ENCODE measurements at regions not wholly inside any gene's neighbourhood (a gene's known extent, or its start where the extent isn't known, plus 50 kb on each side); places are given as distances from the start of the nearest gene placed in this dataset.
"Not testable (repeated sequence)": the region's sequence is repeated elsewhere in the genome, so short reads cannot be mapped to it uniquely, and the experiment has no call there.

DNA sequence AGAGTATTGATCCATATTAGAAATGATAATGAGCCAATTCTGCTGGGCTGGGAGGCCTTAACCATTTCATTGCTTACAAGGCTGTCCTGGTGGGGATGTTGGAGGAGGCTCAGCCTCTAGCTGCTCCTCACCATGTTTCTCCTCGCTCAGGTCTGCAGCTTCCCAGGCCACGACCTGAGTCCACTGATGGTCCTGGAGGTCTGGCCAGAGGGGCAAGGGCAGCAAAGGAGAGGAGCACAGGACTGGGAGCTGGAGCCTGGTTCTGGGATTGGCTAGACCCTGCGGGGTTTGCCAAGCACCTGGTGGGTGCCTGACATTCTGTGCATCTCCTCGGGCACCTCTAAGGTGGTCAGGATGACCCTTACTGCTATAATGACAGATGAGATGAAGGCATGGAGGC is 92.6 kb downstream of the KIF26A start:
- peaks cover 7 to 38% (median 30%) of the 10 kb centered on the region in 7 donors for H3K9me3 Mint-ChIP-seq
- no peak overlapping the region for H3K4me3 Mint-ChIP-seq
- H3K27ac Mint-ChIP-seq: no peak overlapping the region
- H3K36me3 Mint-ChIP-seq: peaks cover 5 to 9% of the 10 kb centered on the region in 2 donors
- DNase-seq (no peak), ATAC-seq (ENCODE audit: low read depth in 2 of 2) (no peak)
- H3K4me1 Mint-ChIP-seq: peaks cover 0 to 5% (median under 1%) of the 10 kb centered on the region in 3 donors
- H3K27me3 Mint-ChIP-seq: peaks cover 6 to 14% (median 6%) of the 10 kb centered on the region in 3 donors

DNA sequence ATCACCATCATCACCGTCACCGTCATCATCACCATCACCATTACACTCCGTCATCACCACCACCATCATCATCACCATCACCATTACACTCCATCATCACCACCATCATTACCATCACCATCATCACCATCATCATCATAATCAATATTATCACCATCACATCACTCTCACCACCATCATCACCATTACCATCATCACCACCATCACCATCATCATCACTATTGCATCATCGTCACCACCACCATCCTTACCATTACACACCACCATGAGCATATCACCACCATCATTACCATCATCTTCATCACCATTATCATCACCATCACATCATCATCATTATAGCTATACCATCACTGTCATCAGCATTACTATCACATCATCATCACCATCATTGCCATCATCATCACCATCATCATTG is 93.7 kb downstream of the KIF26A start:
- H3K27ac Mint-ChIP-seq: no peak overlapping the region
- DNase-seq: no peak
- H3K27me3 Mint-ChIP-seq: peaks cover 0 to 20% (median 13%) of the 10 kb centered on the region in 3 donors
- H3K36me3 Mint-ChIP-seq: peaks cover 6 to 17% of the 10 kb centered on the region in 2 donors
- ATAC-seq (ENCODE audit: low read depth in 2 of 2): no peak
- no peak overlapping the region for H3K4me3 Mint-ChIP-seq
- H3K4me1 Mint-ChIP-seq: no peaks in the 10 kb centered on the region
- H3K9me3 Mint-ChIP-seq: peaks cover 10 to 49% (median 34%) of the 10 kb centered on the region in 7 donors

DNA sequence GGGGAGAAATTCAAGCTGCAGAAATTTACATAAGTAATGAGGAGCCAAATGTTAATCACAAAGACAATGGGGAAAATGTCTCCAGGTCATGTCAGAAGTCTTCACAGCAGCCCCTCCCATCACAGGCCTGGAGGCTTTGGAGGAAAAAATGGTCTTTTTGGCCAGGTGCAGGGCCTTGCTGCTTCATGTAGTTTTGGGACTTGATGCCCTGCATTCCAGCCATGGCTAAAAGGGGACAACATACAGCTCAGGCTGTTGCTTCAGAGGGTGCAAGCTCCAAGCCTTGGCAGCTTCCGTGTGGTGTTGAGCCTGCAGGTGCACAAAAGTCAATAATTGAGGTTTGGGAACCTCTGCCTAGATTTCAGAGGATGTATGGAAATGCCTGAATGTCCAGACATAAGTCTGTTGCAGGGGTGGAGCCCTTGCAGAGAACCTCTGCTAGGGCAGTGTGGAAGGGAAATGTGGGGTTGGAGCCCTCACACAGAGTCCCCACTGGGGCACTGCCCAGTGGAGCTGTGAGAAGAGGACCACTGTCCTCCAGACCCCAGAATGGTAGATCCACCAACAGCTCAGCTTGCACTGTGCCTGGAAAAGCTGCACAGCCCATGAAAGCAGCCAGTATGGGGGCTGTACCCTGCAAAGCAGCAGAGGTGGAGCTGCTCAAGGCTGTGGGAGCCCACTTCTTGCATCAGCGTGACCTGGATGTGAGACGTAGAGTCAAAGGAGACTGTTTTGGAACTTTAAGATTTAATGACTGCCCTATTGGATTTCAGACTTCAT is 95.8 kb downstream of the KIF26A start:
- not testable (repeated sequence) for H3K4me1 Mint-ChIP-seq; H3K4me3 Mint-ChIP-seq; H3K27ac Mint-ChIP-seq; DNase-seq; ATAC-seq (ENCODE audit: low read depth in 2 of 2)
- H3K9me3 Mint-ChIP-seq: peaks cover 9 to 49% (median 40%) of the 10 kb centered on the region in 7 donors
- peaks cover 9 to 32% (median 19%) of the 10 kb centered on the region in 3 donors for H3K27me3 Mint-ChIP-seq
- peaks cover 13 to 34% of the 10 kb centered on the region in 2 donors for H3K36me3 Mint-ChIP-seq

DNA sequence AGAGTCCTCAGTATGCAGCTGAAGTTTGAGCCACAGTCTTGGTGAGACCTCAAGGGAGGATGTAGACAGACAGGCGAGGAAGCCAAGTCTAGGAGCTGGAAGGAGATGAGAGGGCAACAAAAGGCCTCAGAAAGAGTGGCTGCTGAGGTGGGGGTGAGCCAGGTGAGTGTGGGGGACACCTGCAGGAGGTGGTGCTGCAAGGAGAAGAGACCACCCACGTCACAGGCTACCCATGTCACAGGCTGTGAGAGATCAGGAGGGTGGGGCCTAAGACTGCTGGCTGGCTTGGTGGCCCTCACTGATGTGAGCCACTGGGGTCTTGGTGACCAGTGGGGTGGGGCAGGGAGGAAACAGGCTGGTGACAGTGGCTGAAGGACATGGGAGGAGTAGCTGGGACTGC is 97.3 kb downstream of the KIF26A start:
- no peak overlapping the region for H3K4me3 Mint-ChIP-seq
- H3K9me3 Mint-ChIP-seq: peaks cover 9 to 49% (median 40%) of the 10 kb centered on the region in 7 donors
- H3K4me1 Mint-ChIP-seq: peaks cover 0 to 3% (median 0%) of the 10 kb centered on the region in 3 donors
- DNase-seq (no peak), ATAC-seq (ENCODE audit: low read depth in 2 of 2) (no peak)
- peaks cover 13 to 34% of the 10 kb centered on the region in 2 donors for H3K36me3 Mint-ChIP-seq
- H3K27me3 Mint-ChIP-seq: peaks cover 12 to 39% (median 28%) of the 10 kb centered on the region in 3 donors
- no peak overlapping the region for H3K27ac Mint-ChIP-seq

DNA sequence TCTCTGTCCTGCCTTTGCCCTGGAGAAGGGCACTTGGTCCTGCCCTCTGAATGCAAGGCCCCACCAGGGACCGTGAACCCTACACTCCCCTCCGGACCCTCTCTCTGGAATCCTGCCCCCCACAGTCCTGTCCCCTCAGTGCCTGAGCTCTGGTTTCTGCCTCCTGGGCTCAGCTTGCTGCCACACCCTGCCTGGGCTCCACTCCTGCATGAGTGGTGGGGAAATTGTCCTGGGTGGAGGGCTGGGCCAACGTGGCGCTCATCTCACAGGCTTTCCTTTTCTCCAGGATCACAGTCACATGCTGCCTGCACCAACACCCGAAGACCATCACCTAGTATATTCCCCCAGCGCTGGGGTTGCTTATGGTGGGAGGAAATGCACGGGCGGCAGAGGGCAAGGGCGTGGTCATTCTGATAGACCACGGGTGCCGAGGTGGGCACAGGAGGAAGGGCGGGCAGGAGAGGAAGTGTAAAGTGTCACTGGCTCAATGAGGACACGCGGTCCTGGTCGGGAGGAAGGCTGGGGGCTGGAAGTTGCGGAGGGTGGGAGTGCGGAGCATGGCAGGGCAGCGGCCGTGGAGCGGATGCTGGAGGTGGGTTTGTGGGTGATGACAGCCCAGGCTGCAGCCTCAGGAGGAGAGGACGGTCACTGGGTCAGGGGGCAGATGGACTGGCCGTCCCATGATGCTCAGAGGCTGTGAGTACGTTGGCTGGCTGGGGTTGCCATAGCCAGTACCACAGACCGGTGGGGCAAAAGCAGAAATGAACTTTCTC is 99.5 kb downstream of the KIF26A start:
- Mint-ChIP-seq H3K36me3 (peaks cover 13 to 34% of the 10 kb centered on the region in 2 donors), H3K4me1 (peaks cover 0 to 3% (median 0%) of the 10 kb centered on the region in 3 donors), H3K4me3 (no peak overlapping the region), H3K9me3 (peaks cover 9 to 55% (median 40%) of the 10 kb centered on the region in 7 donors), H3K27me3 (peaks cover 15 to 39% (median 30%) of the 10 kb centered on the region in 3 donors), H3K27ac (peak overlapping the region in 1 of 6 donors; percentile 32)
- DNase-seq: no peak
- no peak for ATAC-seq (ENCODE audit: low read depth in 2 of 2)

DNA sequence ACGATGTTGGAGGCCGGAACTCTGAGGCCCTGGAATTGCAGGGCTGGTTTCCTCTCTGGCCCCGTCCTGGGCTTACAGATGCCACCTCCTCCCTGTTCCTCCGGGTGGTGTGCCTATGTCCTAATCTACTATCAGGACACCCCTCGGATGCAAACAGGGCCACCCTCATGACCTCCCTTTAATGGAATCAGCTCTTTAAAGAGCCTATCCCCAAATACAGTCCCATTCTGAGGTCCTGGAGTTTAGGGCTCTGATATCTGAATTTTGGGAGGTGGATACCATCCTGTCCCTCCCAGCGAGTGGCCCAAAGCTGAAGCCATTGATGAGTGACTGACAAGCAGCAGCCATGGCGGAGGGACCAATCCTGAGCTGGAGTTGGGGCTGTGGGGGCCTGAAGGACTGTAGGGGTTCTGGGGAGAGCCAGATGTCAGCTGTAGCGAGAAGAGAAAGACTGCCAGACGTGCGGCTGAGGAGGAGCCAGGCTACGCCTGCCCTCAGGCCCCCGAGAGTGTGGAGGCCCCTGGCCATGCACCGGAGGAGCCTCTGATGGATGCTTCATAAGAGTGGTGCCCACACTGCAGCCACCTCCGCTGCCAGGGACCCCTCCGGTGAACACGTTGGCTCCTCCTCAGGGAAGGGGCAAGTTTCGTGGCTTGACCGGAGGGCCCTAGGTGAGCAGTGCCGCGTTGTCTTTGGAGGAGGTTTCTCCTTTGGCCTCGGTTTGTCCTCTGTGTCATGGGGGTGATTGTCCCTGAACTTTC is 100.2 kb downstream of the KIF26A start:
- H3K27ac Mint-ChIP-seq: no peak overlapping the region
- peaks cover 13 to 34% of the 10 kb centered on the region in 2 donors for H3K36me3 Mint-ChIP-seq
- H3K4me3 Mint-ChIP-seq: no peak overlapping the region
- H3K4me1 Mint-ChIP-seq: peaks cover 0 to 3% (median 0%) of the 10 kb centered on the region in 3 donors
- peaks cover 9 to 48% (median 36%) of the 10 kb centered on the region in 7 donors for H3K9me3 Mint-ChIP-seq
- ATAC-seq (ENCODE audit: low read depth in 2 of 2) (no peak), DNase-seq (no peak)
- H3K27me3 Mint-ChIP-seq: peaks cover 15 to 39% (median 30%) of the 10 kb centered on the region in 3 donors

DNA sequence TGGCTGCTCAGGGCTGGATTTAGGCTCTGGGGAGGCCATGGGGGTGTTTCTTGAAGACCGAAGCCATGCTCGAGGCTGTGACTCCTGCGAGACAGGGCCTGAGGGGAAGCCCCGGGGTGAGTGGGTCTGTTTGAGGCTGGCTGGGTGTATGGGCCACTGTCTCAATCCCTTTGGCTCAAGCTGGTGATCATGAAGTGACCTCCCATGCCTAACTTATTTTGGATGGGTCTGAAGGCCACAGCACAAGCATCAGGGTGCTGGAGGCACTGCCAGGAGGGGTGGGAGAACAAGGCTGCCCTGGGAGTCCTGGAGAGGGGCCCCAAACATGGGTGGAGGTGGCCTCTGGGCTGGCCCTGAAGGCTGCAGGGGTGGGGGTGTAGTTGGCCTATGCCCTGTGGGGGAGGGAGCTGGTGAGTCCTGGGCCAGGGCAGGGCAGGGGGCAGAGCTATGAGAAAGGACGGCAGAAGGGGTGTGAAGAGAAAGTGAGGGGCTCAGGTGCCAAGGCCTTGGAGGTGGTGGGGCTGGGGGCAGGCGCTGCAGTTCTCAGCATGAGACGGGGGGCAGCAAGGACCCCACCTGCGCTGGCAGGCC is 100.9 kb downstream of the KIF26A start:
- ATAC-seq (ENCODE audit: low read depth in 2 of 2) (no peak), DNase-seq (no peak)
- Mint-ChIP-seq H3K27me3 (peaks cover 15 to 39% (median 30%) of the 10 kb centered on the region in 3 donors), H3K9me3 (peaks cover 9 to 41% (median 29%) of the 10 kb centered on the region in 7 donors), H3K27ac (peak overlapping the region in 1 of 6 donors; percentile 74), H3K36me3 (peaks cover 13 to 34% of the 10 kb centered on the region in 2 donors), H3K4me3 (no peak overlapping the region), H3K4me1 (peaks cover 0 to 3% (median 0%) of the 10 kb centered on the region in 3 donors)

DNA sequence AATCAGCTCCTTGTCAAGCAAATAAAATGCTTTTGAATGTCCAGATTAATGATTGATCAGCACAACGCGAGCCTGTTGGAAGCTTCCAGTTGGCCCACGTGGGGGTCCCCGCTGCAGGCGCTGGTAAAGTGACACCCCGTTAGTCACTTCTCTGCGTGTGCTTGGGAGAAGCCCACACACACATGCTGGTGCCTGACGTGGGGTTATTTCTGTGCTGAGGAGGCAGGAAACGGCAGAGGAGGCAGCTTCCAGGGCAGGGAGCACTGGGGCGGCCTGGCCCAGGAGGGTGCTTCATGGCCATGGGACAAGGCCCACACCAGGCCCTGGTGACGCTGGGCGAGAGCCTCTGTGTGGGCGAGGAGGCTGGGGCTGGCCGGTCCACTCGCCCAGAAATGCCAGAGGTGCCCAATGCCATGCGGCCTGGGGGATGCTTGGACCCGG is 101.5 kb downstream of the KIF26A start:
- peaks cover 13 to 34% of the 10 kb centered on the region in 2 donors for H3K36me3 Mint-ChIP-seq
- no peak overlapping the region for H3K27ac Mint-ChIP-seq
- DNase-seq (no peak), ATAC-seq (ENCODE audit: low read depth in 2 of 2) (no peak)
- H3K4me3 Mint-ChIP-seq: no peak overlapping the region
- peaks cover 15 to 39% (median 30%) of the 10 kb centered on the region in 3 donors for H3K27me3 Mint-ChIP-seq
- H3K9me3 Mint-ChIP-seq: peaks cover 9 to 36% (median 23%) of the 10 kb centered on the region in 7 donors
- H3K4me1 Mint-ChIP-seq: peaks cover 0 to 3% (median 0%) of the 10 kb centered on the region in 3 donors

DNA sequence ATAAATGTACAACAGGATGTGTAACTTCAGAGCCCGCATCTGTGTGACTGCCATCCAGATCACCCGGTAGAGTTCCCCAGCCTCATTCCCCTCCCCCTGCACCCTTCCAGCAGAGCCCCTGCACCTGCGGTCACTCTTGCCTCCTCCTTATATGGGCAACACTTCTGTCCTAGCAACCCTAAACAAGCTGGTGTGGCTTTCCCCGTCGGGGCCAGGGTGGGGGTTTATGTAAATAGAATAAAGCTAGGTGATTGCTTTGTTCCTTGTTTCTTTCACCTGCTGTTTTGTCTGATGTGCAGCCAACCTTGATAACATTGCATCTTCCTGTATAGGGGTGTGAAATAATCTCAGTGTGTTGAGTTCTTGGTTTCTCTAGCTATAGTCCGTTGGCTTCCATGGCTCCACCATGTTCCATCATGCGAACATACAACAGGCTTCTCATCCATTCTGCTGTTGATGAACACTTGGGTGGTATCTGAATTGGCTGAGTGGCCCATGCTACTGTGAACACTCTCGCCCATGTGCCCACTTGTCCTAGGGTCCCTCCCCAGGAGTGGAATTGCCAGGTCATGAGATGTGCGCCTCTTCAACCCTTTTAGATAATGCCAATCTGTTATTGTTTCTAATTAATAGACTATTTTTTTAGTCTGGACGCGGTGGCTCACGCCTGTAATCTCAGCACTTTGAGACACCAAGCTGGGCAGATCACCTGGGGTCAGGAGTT is 102.2 kb downstream of the KIF26A start:
- peaks cover 0 to 3% (median 0%) of the 10 kb centered on the region in 3 donors for H3K4me1 Mint-ChIP-seq
- no peak overlapping the region for H3K4me3 Mint-ChIP-seq
- DNase-seq (no peak), ATAC-seq (ENCODE audit: low read depth in 2 of 2) (peak in 1 of 2 donors; percentile 14)
- peaks cover 15 to 35% (median 30%) of the 10 kb centered on the region in 3 donors for H3K27me3 Mint-ChIP-seq
- H3K36me3 Mint-ChIP-seq: peaks cover 11 to 29% of the 10 kb centered on the region in 2 donors
- no peak overlapping the region for H3K27ac Mint-ChIP-seq
- H3K9me3 Mint-ChIP-seq: peaks cover 6 to 32% (median 23%) of the 10 kb centered on the region in 7 donors

DNA sequence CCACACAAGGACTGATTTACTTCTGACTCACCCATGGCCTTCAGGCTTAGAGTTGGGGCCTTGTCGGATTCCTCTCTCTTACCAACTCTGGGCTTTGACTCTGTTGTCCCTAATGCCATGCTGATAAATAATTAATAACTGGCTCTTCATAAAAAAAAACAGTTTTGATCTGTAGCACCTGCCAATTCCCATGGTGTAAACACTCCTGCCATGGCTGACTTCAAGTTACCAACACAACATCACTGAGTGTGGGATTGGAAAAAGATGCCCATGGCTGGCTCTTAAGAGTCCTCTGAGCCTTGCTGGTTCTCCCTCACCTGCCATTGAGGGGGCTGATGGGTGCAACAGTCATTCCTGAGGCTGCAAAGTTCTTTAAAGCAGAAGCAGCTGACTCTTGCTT is 104.8 kb downstream of the KIF26A start:
- no peak for DNase-seq
- H3K27ac Mint-ChIP-seq: peak overlapping the region in 1 of 6 donors; percentile 7
- no peak overlapping the region for H3K4me3 Mint-ChIP-seq
- H3K4me1 Mint-ChIP-seq: no peaks in the 10 kb centered on the region
- peaks cover 0 to 7% of the 10 kb centered on the region in 2 donors for H3K36me3 Mint-ChIP-seq
- H3K9me3 Mint-ChIP-seq: peaks cover 0 to 13% (median 4%) of the 10 kb centered on the region in 7 donors
- no peak for ATAC-seq (ENCODE audit: low read depth in 2 of 2)
- H3K27me3 Mint-ChIP-seq: peaks cover 6 to 21% (median 17%) of the 10 kb centered on the region in 3 donors

DNA sequence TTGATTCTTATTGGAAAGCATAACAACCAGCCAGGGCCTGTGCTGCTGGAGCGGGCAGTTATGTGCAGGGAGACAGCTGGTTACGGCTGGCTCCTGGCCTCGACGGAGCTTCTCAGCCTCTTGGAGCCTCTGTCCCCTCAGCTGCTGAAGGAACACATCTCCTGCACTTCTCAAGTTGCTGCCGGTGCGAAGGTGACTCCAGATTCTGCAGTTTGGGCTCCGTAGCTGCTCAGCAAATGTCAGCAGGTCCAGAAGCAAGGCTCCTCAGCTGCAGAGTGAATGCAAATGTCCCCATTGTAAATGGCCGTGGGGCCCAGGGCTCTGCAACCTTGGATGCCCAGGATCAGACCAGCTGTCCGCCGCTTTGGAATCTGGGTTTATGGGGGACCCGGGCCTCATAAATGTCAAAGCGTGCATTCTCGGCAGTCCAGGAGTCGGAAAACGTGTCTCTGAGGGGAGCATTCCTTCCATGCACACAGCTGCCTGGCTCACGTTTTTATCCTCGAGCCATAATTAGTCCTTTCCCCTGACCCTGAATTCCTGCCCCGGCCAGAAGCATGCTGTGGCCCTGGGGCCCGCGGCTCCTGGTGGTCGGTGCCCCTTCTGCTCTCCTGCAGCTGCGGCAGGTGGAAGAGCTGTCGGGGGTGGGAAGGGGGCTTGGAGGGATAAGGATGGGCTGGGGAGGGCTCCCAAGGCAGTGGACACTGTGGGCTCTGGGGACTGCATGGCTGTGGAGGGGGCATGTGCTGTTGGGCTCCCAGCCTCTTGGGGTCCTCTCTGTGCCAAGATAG is 106.0 kb downstream of the KIF26A start:
- Mint-ChIP-seq H3K36me3 (no peaks in the 10 kb centered on the region), H3K9me3 (peaks cover 0 to 13% (median 4%) of the 10 kb centered on the region in 7 donors), H3K27ac (no peak overlapping the region), H3K4me1 (no peaks in the 10 kb centered on the region), H3K4me3 (no peak overlapping the region), H3K27me3 (peaks cover 5 to 9% (median 6%) of the 10 kb centered on the region in 3 donors)
- DNase-seq (no peak), ATAC-seq (ENCODE audit: low read depth in 2 of 2) (no peak)

Data from naive B cell (primary cell).